ENCODE measurements at regions not wholly inside any gene's neighbourhood (a gene's known extent, or its start where the extent isn't known, plus 50 kb on each side); places are given as distances from the start of the nearest gene placed in this dataset.
A peak's percentile ranks its signal among the peaks of the same experiment; 100 is the strongest.

DNA sequence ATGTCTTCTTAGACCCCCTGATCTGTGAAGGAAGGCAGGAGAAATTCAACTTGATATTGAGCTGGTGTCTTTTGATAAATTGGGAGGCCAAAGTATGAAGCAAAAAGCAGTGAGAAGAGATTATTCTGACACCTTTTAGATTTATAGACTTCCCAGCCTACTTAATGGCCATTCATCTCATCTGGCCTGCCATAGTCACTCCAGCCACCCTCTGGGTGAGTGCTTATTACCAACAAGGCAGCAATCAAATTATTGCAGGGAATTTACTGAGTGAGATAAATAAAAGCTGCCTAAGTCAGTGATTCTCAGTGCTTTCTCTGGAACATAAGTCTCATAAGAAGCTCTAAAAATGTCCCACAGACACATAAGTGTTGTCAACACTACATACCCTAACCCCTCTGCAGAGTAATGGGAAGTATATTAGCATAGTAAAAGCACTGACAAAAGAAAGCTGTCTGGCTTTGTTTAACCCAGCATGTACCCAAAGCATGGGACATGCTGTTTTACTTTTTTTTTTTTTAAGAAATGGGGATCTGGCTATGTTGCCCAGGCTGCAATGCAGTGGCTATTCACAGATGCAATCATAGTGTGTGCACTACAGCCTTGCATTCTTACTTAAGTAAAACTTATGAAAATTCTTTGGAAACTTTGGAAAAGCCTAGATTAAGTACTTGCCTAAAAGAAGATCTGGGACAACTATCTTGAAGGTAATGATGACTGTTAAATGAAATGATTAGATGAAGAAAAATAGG is 725.3 kb downstream of the TUSC7 start:
- H3K36me3 Mint-ChIP-seq (ENCODE audit: low read depth, unreplicated experiment): no peaks in the 10 kb centered on the region
- no peaks in the 10 kb centered on the region for H3K4me1 Mint-ChIP-seq (ENCODE audit: unreplicated experiment)
- TF ChIP-seq, protein P1, sequence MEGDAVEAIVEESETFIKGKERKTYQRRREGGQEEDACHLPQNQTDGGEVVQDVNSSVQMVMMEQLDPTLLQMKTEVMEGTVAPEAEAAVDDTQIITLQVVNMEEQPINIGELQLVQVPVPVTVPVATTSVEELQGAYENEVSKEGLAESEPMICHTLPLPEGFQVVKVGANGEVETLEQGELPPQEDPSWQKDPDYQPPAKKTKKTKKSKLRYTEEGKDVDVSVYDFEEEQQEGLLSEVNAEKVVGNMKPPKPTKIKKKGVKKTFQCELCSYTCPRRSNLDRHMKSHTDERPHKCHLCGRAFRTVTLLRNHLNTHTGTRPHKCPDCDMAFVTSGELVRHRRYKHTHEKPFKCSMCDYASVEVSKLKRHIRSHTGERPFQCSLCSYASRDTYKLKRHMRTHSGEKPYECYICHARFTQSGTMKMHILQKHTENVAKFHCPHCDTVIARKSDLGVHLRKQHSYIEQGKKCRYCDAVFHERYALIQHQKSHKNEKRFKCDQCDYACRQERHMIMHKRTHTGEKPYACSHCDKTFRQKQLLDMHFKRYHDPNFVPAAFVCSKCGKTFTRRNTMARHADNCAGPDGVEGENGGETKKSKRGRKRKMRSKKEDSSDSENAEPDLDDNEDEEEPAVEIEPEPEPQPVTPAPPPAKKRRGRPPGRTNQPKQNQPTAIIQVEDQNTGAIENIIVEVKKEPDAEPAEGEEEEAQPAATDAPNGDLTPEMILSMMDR (IDR thresholded peaks at IDR 0.05; ENCODE audit: unreplicated experiment): no peak
- H3K9me3 Mint-ChIP-seq (ENCODE audit: unreplicated experiment): no peaks in the 10 kb centered on the region
- no peak overlapping the region for H3K27ac Mint-ChIP-seq (ENCODE audit: unreplicated experiment)
- no peak for DNase-seq (ENCODE audit: low spot score)
- H3K27me3 Mint-ChIP-seq (ENCODE audit: unreplicated experiment): no peaks in the 10 kb centered on the region
- no peak overlapping the region for H3K4me3 Mint-ChIP-seq (ENCODE audit: unreplicated experiment)

DNA sequence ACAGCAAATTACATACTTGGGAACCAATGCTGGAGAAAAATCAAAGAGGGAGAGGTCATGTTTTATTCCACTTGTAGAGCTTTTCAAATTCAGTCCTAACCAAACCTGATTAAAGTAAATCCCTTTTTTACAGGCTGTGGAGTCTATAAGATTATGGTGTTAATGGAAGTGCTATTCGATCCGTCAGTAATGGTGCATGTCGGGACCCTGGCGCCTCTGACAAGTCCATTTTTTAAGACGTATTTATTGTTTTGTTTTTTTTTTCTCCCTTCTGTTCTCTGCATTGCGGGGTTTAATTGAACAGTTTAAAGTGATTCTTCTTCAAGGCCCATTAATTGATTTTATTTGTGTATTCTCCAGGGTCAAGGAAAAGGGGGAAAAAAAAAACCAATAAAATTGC is 725.9 kb downstream of the TUSC7 start:
- Mint-ChIP-seq H3K36me3 (ENCODE audit: low read depth, unreplicated experiment) (no peaks in the 10 kb centered on the region), H3K27ac (ENCODE audit: unreplicated experiment) (no peak overlapping the region), H3K4me3 (ENCODE audit: unreplicated experiment) (no peak overlapping the region), H3K4me1 (ENCODE audit: unreplicated experiment) (no peaks in the 10 kb centered on the region), H3K27me3 (ENCODE audit: unreplicated experiment) (no peaks in the 10 kb centered on the region), H3K9me3 (ENCODE audit: unreplicated experiment) (no peaks in the 10 kb centered on the region)
- DNase-seq (ENCODE audit: low spot score): no peak
- TF ChIP-seq, protein P1 (IDR thresholded peaks at IDR 0.05; ENCODE audit: unreplicated experiment): no peak

DNA sequence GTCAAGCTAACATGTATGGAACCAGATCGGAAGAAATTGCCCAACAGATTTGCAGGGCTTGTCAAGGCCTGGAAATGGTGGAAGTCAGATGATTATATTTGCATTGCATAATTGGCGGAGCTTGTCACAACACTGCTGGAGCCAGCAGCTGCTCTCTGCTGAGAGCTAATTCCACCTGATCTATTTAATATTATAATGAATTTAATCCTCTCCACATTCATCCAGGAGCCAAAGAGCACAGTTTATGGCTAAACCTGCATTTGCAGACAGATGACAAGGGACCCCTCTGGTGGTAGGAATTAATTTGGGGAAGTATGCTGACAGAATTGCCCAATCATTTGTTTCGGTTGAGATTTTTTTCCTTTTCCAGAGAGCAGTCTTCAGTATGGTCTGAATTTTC is 730.2 kb downstream of the TUSC7 start:
- H3K9me3 Mint-ChIP-seq (ENCODE audit: unreplicated experiment): no peaks in the 10 kb centered on the region
- no peak overlapping the region for H3K27ac Mint-ChIP-seq (ENCODE audit: unreplicated experiment)
- peaks cover 8% of the 10 kb centered on the region for H3K4me1 Mint-ChIP-seq (ENCODE audit: unreplicated experiment)
- DNase-seq (ENCODE audit: low spot score): peak; percentile 16
- H3K4me3 Mint-ChIP-seq (ENCODE audit: unreplicated experiment): no peak overlapping the region
- TF ChIP-seq, protein P1 (IDR thresholded peaks at IDR 0.05; ENCODE audit: unreplicated experiment): peak; percentile 39
- no peaks in the 10 kb centered on the region for H3K27me3 Mint-ChIP-seq (ENCODE audit: unreplicated experiment)
- H3K36me3 Mint-ChIP-seq (ENCODE audit: low read depth, unreplicated experiment): no peaks in the 10 kb centered on the region

DNA sequence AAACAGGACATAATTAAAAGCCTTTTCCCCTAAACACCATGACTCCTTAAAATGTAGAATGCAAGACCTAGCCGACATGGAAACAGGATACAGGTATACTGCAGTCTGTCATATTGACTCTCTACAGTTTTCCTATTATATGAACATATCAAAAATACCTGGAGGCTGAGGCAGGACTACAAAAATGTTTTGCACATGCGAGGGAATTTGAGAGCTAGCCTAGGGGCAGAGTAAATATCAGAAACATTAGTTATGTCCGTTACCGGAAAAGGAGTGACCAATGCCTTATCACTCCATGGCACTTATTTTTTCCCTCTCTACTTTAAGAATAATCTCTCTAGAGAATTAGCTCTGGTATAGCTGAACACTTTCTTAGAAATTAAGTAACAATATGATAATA is 732.3 kb downstream of the TUSC7 start:
- Mint-ChIP-seq H3K4me3 (ENCODE audit: unreplicated experiment) (no peak overlapping the region), H3K36me3 (ENCODE audit: low read depth, unreplicated experiment) (no peaks in the 10 kb centered on the region), H3K9me3 (ENCODE audit: unreplicated experiment) (no peaks in the 10 kb centered on the region), H3K4me1 (ENCODE audit: unreplicated experiment) (peaks cover 8% of the 10 kb centered on the region), H3K27me3 (ENCODE audit: unreplicated experiment) (no peaks in the 10 kb centered on the region), H3K27ac (ENCODE audit: unreplicated experiment) (no peak overlapping the region)
- TF ChIP-seq, protein P1 (IDR thresholded peaks at IDR 0.05; ENCODE audit: unreplicated experiment): no peak
- DNase-seq (ENCODE audit: low spot score): no peak

DNA sequence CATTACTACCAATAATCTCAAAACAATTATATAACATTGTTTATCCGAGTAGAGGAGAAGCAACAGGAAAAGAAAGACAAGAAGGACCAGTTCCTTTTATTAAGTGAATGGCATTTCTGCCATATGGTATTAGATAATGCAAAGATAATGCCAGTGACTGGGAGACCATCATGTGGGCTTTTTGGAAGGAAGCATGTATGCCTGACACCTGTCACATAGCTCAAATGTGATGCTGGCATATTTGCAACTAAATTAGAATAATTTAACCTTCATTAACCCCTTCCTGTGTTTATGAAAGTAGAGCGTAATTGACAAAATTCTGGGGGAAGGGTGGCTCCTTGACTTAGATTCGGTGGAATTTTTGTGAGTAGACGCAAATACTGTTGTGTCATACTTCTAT is 733.0 kb downstream of the TUSC7 start:
- H3K4me3 Mint-ChIP-seq (ENCODE audit: unreplicated experiment): no peak overlapping the region
- H3K36me3 Mint-ChIP-seq (ENCODE audit: low read depth, unreplicated experiment): no peaks in the 10 kb centered on the region
- TF ChIP-seq, protein P1 (IDR thresholded peaks at IDR 0.05; ENCODE audit: unreplicated experiment): no peak
- H3K4me1 Mint-ChIP-seq (ENCODE audit: unreplicated experiment): peaks cover 8% of the 10 kb centered on the region
- H3K9me3 Mint-ChIP-seq (ENCODE audit: unreplicated experiment): no peaks in the 10 kb centered on the region
- no peak overlapping the region for H3K27ac Mint-ChIP-seq (ENCODE audit: unreplicated experiment)
- H3K27me3 Mint-ChIP-seq (ENCODE audit: unreplicated experiment): no peaks in the 10 kb centered on the region
- no peak for DNase-seq (ENCODE audit: low spot score)
